OCI-LY3 (cell line): ENCODE measurements at regions not wholly inside any gene's neighbourhood (a gene's known extent, or its start where the extent isn't known, plus 50 kb on each side); places are given as distances from the start of the nearest gene placed in this dataset.

ENCODE experiments used
- EZH2phosphoT487 ChIP-seq: fragments of 200-600 bp; shearing (Covaris generic); IDR thresholded peaks from 2 replicates; pipeline ENCODE4 v1.6.1; 2018; ENCODE audit warnings: antibody characterized with exemption, mixed run types, low read depth
- TF ChIP-seq, protein P1 (sequence below): fragments of 200-600, 300-600 bp; sonication (generic); IDR thresholded peaks from 2 replicates; pipeline ENCODE4 v1.5.1; 2014; ENCODE audit warnings: antibody characterized with exemption, low read length, low read depth

- TF ChIP-seq, protein P1, sequence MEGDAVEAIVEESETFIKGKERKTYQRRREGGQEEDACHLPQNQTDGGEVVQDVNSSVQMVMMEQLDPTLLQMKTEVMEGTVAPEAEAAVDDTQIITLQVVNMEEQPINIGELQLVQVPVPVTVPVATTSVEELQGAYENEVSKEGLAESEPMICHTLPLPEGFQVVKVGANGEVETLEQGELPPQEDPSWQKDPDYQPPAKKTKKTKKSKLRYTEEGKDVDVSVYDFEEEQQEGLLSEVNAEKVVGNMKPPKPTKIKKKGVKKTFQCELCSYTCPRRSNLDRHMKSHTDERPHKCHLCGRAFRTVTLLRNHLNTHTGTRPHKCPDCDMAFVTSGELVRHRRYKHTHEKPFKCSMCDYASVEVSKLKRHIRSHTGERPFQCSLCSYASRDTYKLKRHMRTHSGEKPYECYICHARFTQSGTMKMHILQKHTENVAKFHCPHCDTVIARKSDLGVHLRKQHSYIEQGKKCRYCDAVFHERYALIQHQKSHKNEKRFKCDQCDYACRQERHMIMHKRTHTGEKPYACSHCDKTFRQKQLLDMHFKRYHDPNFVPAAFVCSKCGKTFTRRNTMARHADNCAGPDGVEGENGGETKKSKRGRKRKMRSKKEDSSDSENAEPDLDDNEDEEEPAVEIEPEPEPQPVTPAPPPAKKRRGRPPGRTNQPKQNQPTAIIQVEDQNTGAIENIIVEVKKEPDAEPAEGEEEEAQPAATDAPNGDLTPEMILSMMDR, result no peak
- TF ChIP-seq EZH2phosphoT487, result no peak
Observed at GRCh38 chr15:46137443-46137842, 502.6 kb downstream of the SQOR start.
